GM18907 (cell line): ENCODE measurements at regions not wholly inside any gene's neighbourhood (a gene's known extent, or its start where the extent isn't known, plus 50 kb on each side); places are given as distances from the start of the nearest gene placed in this dataset.

Source experiments
- ATAC-seq: cut with Tn5 transposase; IDR thresholded peaks from one replicate; pipeline ENCODE4 v1.9.1; 2021; ENCODE audit warnings: mild to moderate bottlenecking, moderate library complexity; ENCODE audit not compliant: unreplicated experiment

GRCh38 chr5:125836256-125836655, 587.0 kb upstream of the GRAMD2B start:
- no peak for ATAC-seq

GRCh38 chr5:125837866-125838265, 585.3 kb upstream of the GRAMD2B start:
- ATAC-seq = no peak

- ATAC-seq = no peak
Observed at GRCh38 chr5:125847561-125847960, 575.6 kb upstream of the GRAMD2B start.

- ATAC-seq = no peak
Observed at GRCh38 chr5:125848751-125849150, 574.5 kb upstream of the GRAMD2B start.

DNA sequence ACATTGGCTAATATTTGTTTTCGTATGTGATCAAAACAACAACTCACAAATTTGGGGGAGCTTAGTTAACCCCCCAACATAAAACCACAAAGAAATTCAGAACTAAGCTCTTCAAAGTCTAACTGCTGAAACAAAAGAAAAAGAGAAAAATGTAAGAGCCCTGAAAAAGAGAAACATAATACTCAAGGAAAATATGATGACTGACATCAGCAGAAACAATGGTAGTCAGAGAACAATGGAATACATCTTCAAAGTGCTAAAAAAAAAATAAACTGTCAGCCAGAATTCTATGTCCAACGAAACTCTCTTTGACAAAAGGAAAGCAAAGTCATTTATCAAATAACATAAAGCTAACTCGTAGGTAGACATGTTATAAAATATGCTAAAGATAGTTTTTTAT, 566.3 kb upstream of the GRAMD2B start:
- ATAC-seq = no peak

DNA sequence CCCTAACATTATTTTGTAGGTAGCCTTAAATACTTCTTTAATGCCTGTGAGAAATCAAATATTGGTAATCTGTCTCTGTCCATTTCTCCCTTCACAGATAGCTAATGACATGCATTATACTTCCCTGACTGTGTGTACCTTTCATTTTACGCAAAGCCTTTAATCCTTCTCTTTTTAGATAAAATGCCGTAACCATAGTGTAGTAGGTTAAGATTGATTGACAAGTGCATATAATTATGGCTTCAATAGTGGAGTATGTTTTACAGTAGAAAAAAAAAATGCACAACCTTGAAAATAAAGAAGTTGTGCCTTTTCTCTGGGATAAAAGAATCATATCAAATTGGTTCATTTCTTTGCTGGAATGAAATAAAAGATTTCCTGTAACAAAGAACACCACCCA, 559.6 kb upstream of the GRAMD2B start:
- ATAC-seq = no peak

DNA sequence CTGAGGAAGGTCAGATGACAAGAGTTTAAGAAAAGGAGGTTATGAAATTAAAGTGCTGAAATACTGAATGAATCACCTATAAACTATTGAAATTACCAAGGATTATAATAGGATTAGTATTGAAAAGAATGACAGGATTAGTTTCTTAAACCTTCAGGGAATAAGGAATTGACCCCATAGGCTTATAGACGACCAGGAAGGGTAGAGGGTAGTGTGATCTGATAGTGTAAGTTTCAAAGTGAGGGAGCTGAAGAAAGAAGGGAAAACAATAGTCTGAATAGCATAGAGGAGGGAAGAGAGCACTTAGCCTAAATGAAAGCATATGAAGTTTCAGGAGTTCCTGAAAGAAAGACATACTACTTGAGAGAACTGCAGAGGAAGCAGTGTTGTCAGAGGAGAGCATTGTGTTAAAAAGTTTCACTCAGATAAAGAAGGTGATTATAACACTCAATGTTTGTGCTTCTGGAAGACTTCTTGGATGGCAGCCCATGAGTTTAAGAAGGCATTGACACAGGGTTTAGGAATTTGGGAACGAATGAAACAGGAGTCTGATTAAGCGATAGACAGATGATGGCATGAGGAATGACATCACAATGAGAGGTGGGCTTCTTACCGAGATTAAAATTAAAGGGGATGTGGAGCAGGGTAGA, 557.9 kb upstream of the GRAMD2B start:
- no peak for ATAC-seq

DNA sequence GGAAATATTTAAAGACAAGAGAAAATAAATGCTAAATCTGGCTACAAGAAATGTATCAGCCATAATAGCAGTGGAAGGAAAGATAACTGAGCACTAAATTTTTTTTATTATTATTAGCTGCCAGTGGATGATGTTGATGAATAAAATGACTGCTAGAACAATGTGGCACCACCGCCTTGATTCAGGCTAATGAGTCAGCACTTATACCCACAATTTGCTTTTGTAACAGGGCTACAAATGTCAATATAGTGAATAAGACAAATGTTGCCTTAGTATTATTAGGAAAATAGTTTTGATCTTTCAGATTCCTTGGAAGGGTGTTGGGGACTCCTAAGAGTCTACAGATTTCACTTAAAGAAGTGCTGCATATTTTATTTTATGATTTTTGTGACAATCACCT, 555.2 kb upstream of the GRAMD2B start:
- ATAC-seq = no peak

DNA sequence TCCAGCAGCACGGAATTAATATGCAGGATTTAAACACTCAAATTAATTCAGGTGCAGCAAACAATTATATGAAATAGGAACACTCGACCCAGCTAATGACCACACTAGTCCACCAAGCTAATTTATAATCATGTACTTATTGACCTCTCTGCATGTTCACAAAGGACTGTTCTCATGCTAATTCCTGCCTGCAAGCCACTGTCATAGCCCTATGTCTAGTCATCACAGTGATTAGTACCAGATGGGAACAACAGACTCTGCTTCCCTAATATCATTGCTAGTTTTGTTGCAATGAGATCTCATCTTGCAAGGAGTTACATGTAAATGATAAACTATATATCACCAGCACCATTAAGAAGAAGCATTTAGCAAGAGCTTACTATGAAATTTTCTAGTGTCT, 553.0 kb upstream of the GRAMD2B start:
- ATAC-seq = no peak

DNA sequence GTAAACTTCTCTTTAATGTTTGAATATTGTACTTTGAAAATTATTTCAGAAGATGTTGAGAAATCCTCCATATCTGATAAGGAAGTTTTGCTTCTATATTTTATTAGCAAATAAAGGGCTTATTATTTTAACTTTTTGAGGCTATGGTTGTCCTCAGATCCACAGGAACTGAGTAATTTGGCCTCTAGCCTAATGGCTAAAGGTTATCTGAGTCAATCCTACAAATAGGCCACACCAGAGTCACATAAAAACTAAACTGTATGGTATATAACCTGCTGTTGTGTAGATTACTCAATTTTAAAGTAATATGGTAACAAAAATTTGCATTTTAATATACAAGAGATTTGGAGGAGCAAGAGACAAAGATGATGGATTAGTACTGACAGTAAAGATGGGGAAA, 549.2 kb upstream of the GRAMD2B start:
- no peak for ATAC-seq

- no peak for ATAC-seq
Observed at GRCh38 chr5:125874717-125875116, 548.5 kb upstream of the GRAMD2B start.

GRCh38 chr5:125877248-125877647, 546.0 kb upstream of the GRAMD2B start:
- no peak for ATAC-seq

DNA sequence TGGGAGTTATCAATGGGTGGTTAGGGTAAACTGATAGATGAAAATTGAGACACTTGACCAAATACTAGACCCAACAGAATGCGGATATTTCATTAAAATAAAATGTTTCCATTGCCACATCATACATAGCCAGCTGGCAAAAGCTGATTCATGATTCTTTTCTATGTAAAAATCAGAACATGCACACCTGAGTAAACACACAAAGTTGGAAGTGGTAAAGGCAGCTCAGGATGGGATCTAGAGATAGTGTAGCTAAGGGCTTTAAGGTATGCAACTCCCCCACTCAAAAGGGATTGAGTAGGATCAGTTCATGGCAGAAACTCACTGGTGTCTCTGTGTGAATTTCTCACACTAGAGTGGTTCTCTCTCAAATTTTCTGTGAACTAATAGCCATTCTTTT, 541.1 kb upstream of the GRAMD2B start:
- ATAC-seq = no peak

GRCh38 chr5:125883223-125883622, 540.0 kb upstream of the GRAMD2B start:
- no peak for ATAC-seq

DNA sequence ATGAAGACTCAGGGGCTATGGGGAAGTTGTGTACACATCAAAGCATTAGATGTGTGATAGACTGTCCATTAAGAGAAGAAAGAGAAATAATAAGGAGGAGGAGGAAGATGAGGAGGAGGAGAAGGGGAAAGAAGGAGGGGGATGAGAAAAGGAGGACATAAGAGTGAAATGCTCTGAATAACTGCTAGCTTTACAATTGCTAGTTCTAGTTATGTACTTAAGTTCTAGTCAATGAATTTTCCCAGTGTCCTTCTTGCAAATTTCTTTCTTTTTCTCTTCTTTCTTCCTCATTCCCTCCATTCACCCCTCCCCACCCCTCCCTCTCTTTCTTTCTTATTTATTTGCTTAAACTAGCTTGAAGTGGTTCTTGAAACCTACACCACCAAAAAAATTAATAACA, 534.9 kb upstream of the GRAMD2B start:
- no peak for ATAC-seq

DNA sequence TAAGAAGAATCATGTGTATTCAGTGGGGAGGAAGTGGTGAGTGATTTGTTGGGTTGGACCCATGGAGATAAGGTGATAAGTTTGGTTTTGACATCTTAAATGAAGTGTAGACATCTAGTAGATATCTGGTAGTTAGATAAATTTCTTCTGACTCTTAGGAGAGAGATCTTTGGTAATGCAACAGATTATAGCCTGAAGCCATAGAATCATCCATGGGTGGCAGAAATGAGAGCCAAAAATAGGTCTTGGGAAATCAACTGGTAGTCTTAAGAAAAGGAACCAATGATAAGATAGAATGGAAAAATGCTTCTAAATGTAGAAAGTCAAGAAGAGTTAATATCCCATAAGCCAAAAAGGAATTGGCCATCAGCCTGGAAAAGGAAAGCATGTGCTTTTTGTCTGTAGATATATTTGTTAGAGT, 532.7 kb upstream of the GRAMD2B start:
- ATAC-seq = no peak

DNA sequence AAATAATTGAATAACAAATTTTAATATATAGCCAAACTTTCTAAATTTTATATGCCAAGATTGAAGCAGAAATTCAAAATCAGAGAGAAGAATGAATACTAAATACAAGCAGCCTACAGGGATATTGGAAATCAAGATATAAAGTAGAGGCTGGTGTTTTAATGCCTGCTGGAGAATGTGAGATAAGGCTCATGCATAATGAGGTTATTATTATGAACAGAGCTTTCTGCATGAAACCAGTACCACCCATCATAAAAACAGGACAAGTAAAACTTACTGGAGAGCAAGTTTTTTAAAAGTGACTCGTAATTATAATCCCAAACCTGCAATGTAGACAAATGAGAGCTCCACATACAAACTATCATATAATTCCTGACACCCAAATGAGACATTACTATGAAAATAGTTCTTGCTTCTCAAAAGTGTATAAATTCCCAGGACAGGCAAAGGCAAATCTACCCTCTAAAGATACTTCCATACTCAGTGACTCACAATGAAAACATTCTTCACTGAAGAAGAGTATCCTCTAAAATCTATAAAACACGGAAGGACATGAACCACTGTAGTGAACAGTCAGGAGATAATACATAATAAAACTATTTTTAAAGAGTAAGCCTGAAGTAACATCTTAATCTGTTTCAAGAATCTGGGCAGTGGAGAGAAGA, 532.0 kb upstream of the GRAMD2B start:
- ATAC-seq = no peak

DNA sequence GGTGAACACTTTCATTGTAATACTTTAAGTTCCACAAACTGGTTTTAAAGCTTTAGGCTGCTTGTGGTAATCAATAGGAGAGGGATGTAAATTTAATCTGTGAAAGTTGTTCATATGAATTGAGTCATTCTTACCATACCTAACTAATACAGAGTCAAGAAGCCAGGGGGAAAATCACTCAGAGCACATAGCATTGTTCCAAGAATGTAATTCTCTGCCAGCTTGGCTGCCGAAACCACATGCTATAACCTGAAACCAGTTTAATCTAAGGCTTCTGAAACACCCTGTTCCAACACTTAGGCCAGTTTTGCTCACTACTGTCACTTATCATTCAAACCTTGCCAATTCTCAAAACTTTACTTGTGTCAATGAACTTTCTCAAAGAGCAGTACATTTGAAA, 528.8 kb upstream of the GRAMD2B start:
- ATAC-seq = no peak

DNA sequence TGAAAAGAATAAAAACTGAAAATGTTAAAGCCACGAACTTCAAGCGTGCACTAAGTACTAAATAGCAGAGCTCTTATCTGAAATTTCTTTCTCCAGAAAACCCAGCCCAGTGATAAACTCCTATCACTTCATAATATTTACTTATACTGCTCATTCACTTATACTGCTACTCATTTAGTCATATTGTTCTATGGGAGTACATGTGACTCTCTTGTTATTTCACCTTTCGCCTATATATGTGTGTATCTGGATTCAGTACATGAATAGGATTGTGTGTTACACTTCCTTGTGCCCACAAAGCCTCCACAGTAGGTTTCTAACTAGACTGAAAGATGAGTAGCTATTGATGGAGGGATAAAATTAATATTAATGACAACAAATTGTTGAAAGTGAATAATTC, 526.8 kb upstream of the GRAMD2B start:
- no peak for ATAC-seq

- ATAC-seq = no peak
Observed at GRCh38 chr5:125897089-125897488, 526.1 kb upstream of the GRAMD2B start.

DNA sequence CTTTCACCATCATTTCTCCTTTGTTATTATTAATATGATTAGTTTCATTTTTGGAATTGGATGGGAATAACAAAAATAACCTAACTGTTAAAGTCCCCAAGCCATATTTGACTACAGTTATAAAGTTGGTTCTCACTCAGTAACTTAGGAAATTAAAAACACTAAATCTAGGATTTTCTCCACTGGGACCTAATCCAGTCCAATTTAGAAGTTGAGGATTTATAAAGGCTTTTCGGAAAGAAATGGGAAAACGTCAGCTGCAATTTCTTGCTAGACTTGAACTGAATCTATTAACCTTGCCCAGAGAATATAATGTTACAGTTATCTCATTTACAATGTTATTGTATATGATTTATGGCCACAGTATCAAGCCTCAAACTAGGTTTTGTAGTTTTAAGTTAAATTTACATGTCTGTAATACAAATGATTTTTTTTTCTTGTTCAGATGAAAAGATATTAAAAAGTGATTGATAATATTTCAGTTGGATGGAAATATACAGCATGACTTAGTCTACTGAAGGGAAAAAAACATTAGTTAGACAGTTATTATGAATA, 524.3 kb upstream of the GRAMD2B start:
- no peak for ATAC-seq

- no peak for ATAC-seq
Observed at GRCh38 chr5:125912028-125912427, 511.2 kb upstream of the GRAMD2B start.

DNA sequence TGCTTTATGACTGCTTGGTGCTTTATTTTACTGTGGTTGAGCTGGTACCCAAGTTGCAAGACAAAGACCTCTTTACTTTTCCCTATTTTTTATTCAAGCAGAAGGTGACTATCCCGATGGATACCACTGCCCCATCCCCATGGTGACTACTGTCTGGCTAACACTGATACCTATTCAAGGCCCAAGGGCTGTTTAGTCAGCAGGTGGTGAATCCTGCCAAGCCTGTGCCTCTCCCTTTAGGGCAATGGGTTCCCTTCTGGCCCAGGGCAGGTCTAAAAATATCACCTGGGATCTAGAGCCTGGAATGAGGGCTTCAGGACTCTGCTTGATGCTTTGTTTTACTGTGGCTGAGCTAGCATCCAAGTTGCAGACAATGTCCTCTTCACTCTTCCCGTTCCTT, 510.0 kb upstream of the GRAMD2B start:
- no peak for ATAC-seq
